Sigmoid colon (tissue), 6 donors: ENCODE measurements at regions not wholly inside any gene's neighbourhood (a gene's known extent, or its start where the extent isn't known, plus 50 kb on each side); places are given as distances from the start of the nearest gene placed in this dataset.

ENCODE experiments used
- DNase-seq: peaks from one replicate; pipeline ENCODE4 v3.0.0-alpha.2; 2019
- H3K27ac ChIP-seq, 4 donors: fragments of 200-600 bp; sonication (generic); one replicate each; pipeline ENCODE4 v1.5.1; 2016 to 2019; ENCODE audit warnings: mild to moderate bottlenecking in 1 of 4
- H3K27me3 ChIP-seq, 3 donors: fragments of 200-600 bp; sonication (generic); one replicate each; pipeline ENCODE4 v1.5.1; 2019; ENCODE audit warnings: mild to moderate bottlenecking in 1 of 3
- H3K36me3 ChIP-seq, 4 donors: fragments of 200-600 bp; sonication (generic); one replicate each; pipeline ENCODE4 v1.5.1; 2016 to 2019
- H3K4me1 ChIP-seq, 4 donors: fragments of 200-600 bp; sonication (generic); one replicate each; pipeline ENCODE4 v1.5.1; 2017 to 2019
- H3K4me3 ChIP-seq, 4 donors: fragments of 200-600 bp; sonication (generic); one replicate each; pipeline ENCODE4 v1.5.1; 2017 to 2019; ENCODE audit warnings: mild to moderate bottlenecking in 2 of 4, moderate library complexity in 1 of 4
- H3K9me3 ChIP-seq, 4 donors: fragments of 200-600 bp in 3 of 4; sonication (generic) in 3 of 4; one replicate each; pipeline versions ENCODE4 v1.5.1 to v1.6.1; 2013 to 2019
- CTCF ChIP-seq, 4 experiments: fragments of 450-650 bp in 3 of 4; fragments of 200-600 bp in 1 of 4; IDR thresholded peaks; one replicate each; pipeline ENCODE4 v1.5.1; 2016 to 2019; ENCODE audit warnings: antibody characterized with exemption in 4 of 4, mild to moderate bottlenecking in 3 of 4, moderate library complexity in 2 of 4
- EP300 ChIP-seq, 4 donors: sonication (generic); formaldehyde crosslinking; IDR thresholded peaks; one replicate each; pipeline ENCODE4 v1.6.1; 2017; ENCODE audit warnings: antibody characterized with exemption in 4 of 4
- POLR2A ChIP-seq, 2 donors: fragments of 450-650 bp; IDR thresholded peaks; one replicate each; pipeline ENCODE4 v1.6.1; 2016; ENCODE audit warnings: antibody characterized with exemption in 2 of 2, mild to moderate bottlenecking in 2 of 2, moderate library complexity in 2 of 2
- POLR2AphosphoS5 ChIP-seq, 4 donors: sonication (generic); formaldehyde crosslinking; IDR thresholded peaks; one replicate each; pipeline ENCODE4 v1.6.1; 2017; ENCODE audit warnings: antibody characterized with exemption in 4 of 4
- WGBS, 2 donors: extraction: QIAGEN DNeasy Blood & Tissue Kit; methylation state at CpG; one replicate each; pipeline ENCODE4 v1.1.7; 2013; 5-methylcytosine and 5-hydroxymethylcytosine counted together
- intact Hi-C: fragments of 100-400 bp; cut with DNase I; formaldehyde crosslinking; loops from one replicate; pipeline ENCODE4 v1.15.1; 2023
- donor health status: healthy with polysubstance abuse.
- donor health status: healthy.

- no peaks in the 10 kb centered on the region for H3K4me1 ChIP-seq
- WGBS, 2 donors = 39 to 43% methylated on average over 6 of the region's 6 CpGs
- no peaks in the 10 kb centered on the region for H3K36me3 ChIP-seq
- no peak for DNase-seq
- no peak overlapping the region for H3K27ac ChIP-seq
- TF ChIP-seq POLR2AphosphoS5 (IDR thresholded peaks at IDR 0.05) (no peak), CTCF (IDR thresholded peaks at IDR 0.05) (peak in 1 of 4 experiments; percentile 36)
- H3K27me3 ChIP-seq = peaks cover 0 to 36% (median 0%) of the 10 kb centered on the region in 3 donors
- intact Hi-C loops = no loop called here
- H3K4me3 ChIP-seq = no peak overlapping the region
- no peaks in the 10 kb centered on the region for H3K9me3 ChIP-seq
Measured at GRCh38 chr1:36609241-36610027, 126.7 kb upstream of the CSF3R start.

GRCh38 chr1:36608272-36608671 lies 125.6 kb upstream of the CSF3R start:
- Histone ChIP-seq H3K4me1 (no peaks in the 10 kb centered on the region), H3K9me3 (no peaks in the 10 kb centered on the region), H3K36me3 (no peaks in the 10 kb centered on the region), H3K4me3 (no peak overlapping the region), H3K27ac (no peak overlapping the region), H3K27me3 (peaks cover 0 to 38% (median 0%) of the 10 kb centered on the region in 3 donors)
- WGBS, 2 donors = 37 to 55% methylated on average over 1 of the region's 1 CpG
- DNase-seq = no peak
- TF ChIP-seq POLR2AphosphoS5 (IDR thresholded peaks at IDR 0.05) = no peak
- TF ChIP-seq POLR2A (IDR thresholded peaks at IDR 0.05) = no peak
- intact Hi-C loops = no loop called here

GRCh38 chr1:36607263-36607651 lies 124.5 kb upstream of the CSF3R start:
- no peaks in the 10 kb centered on the region for H3K36me3 ChIP-seq
- no peaks in the 10 kb centered on the region for H3K9me3 ChIP-seq
- H3K4me3 ChIP-seq = no peak overlapping the region
- peaks cover 0 to 36% (median 0%) of the 10 kb centered on the region in 3 donors for H3K27me3 ChIP-seq
- no peak overlapping the region for H3K27ac ChIP-seq
- DNase-seq = no peak
- H3K4me1 ChIP-seq = no peaks in the 10 kb centered on the region
- TF ChIP-seq CTCF (IDR thresholded peaks at IDR 0.05) (no peak), POLR2A (IDR thresholded peaks at IDR 0.05) (no peak), POLR2AphosphoS5 (IDR thresholded peaks at IDR 0.05) (no peak), EP300 (IDR thresholded peaks at IDR 0.05) (no peak)
- intact Hi-C loops = no loop called here

- Histone ChIP-seq H3K36me3 (no peaks in the 10 kb centered on the region), H3K4me1 (no peaks in the 10 kb centered on the region), H3K4me3 (no peak overlapping the region), H3K27me3 (peaks cover 0 to 31% (median 0%) of the 10 kb centered on the region in 3 donors), H3K9me3 (no peaks in the 10 kb centered on the region), H3K27ac (no peak overlapping the region)
- WGBS, 2 donors = 68 to 76% methylated on average over 12 of the region's 12 CpGs
- intact Hi-C loops = no loop called here
- no peak for TF ChIP-seq CTCF (IDR thresholded peaks at IDR 0.05)
- no peak for TF ChIP-seq POLR2AphosphoS5 (IDR thresholded peaks at IDR 0.05)
- no peak for TF ChIP-seq EP300 (IDR thresholded peaks at IDR 0.05)
- TF ChIP-seq POLR2A (IDR thresholded peaks at IDR 0.05) = no peak
- DNase-seq = no peak
Measured at GRCh38 chr1:36606641-36607262, 124.0 kb upstream of the CSF3R start.

- no peaks in the 10 kb centered on the region for H3K4me1 ChIP-seq
- H3K9me3 ChIP-seq = no peaks in the 10 kb centered on the region
- peaks cover 0 to 25% (median 0%) of the 10 kb centered on the region in 3 donors for H3K27me3 ChIP-seq
- intact Hi-C loops = no loop called here
- whole genome bisulfite sequencing, 2 donors = 64 to 69% methylated on average over 7 of the region's 7 CpGs
- no peak for DNase-seq
- no peak overlapping the region for H3K27ac ChIP-seq
- no peaks in the 10 kb centered on the region for H3K36me3 ChIP-seq
- no peak overlapping the region for H3K4me3 ChIP-seq
- no peak for TF ChIP-seq POLR2AphosphoS5 (IDR thresholded peaks at IDR 0.05)
- TF ChIP-seq EP300 (IDR thresholded peaks at IDR 0.05) = no peak
- TF ChIP-seq POLR2A (IDR thresholded peaks at IDR 0.05) = no peak
- TF ChIP-seq CTCF (IDR thresholded peaks at IDR 0.05) = no peak
Measured at GRCh38 chr1:36605942-36606640, 123.4 kb upstream of the CSF3R start.
